Chondrocyte (in vitro differentiated cells): ENCODE measurements at regions not wholly inside any gene's neighbourhood (a gene's known extent, or its start where the extent isn't known, plus 50 kb on each side); places are given as distances from the start of the nearest gene placed in this dataset.
A peak's percentile ranks its signal among the peaks of the same experiment; 100 is the strongest.

Experiments
- DNase-seq: peaks from one replicate; pipeline ENCODE4 v3.0.0; 2021; ENCODE audit warnings: mixed read lengths, low spot score
- H3K27ac Mint-ChIP-seq: one replicate; pipeline ENCODE4 v1.8.0; 2021; ENCODE audit warnings: mild to moderate bottlenecking, moderate library complexity, mixed read lengths; ENCODE audit not compliant: unreplicated experiment
- H3K27me3 Mint-ChIP-seq: 2 replicates; pipeline ENCODE4 v1.8.0; 2021; ENCODE audit warnings: low read depth, mixed read lengths
- H3K36me3 Mint-ChIP-seq: 2 replicates; pipeline ENCODE4 v1.8.0; 2021; ENCODE audit warnings: low read depth, mixed read lengths
- H3K4me1 Mint-ChIP-seq: 2 replicates; pipeline ENCODE4 v1.8.0; 2021; ENCODE audit warnings: low read depth, mild to moderate bottlenecking, mixed read lengths
- H3K4me3 Mint-ChIP-seq: one replicate; pipeline ENCODE4 v1.8.0; 2021; ENCODE audit warnings: mild to moderate bottlenecking, moderate library complexity, mixed read lengths; ENCODE audit not compliant: unreplicated experiment
- H3K9me3 Mint-ChIP-seq: 2 replicates; pipeline ENCODE4 v1.8.0; 2021; ENCODE audit warnings: low read depth, mixed read lengths
- CTCF ChIP-seq: fragments of 200-600 bp; sonication (generic); IDR thresholded peaks from 2 replicates; pipeline ENCODE4 v1.5.0; 2021; ENCODE audit warnings: antibody characterized with exemption, mild to moderate bottlenecking, moderate library complexity

GRCh38 chr16:64724339-64724738 is 397.5 kb downstream of the CDH11 start:
- H3K27me3 Mint-ChIP-seq: no peaks in the 10 kb centered on the region
- no peak overlapping the region for H3K27ac Mint-ChIP-seq
- no peaks in the 10 kb centered on the region for H3K36me3 Mint-ChIP-seq
- peaks cover 8% of the 10 kb centered on the region for H3K4me1 Mint-ChIP-seq
- no peak overlapping the region for H3K4me3 Mint-ChIP-seq
- H3K9me3 Mint-ChIP-seq: no peaks in the 10 kb centered on the region
- no peak for TF ChIP-seq CTCF
- no peak for DNase-seq

GRCh38 chr16:64718486-64718885 is 403.4 kb downstream of the CDH11 start:
- no peak overlapping the region for H3K4me3 Mint-ChIP-seq
- H3K27ac Mint-ChIP-seq: no peak overlapping the region
- TF ChIP-seq CTCF: no peak
- no peak for DNase-seq
- H3K36me3 Mint-ChIP-seq: no peaks in the 10 kb centered on the region
- peaks cover 13% of the 10 kb centered on the region for H3K4me1 Mint-ChIP-seq
- H3K9me3 Mint-ChIP-seq: peaks cover 3% of the 10 kb centered on the region
- H3K27me3 Mint-ChIP-seq: no peaks in the 10 kb centered on the region

- no peak overlapping the region for H3K27ac Mint-ChIP-seq
These were observed 404.0 kb downstream of the CDH11 start for GRCh38 chr16:64717871-64718270.

GRCh38 chr16:64715624-64716023 is 406.2 kb downstream of the CDH11 start:
- peaks cover 29% of the 10 kb centered on the region for H3K4me1 Mint-ChIP-seq
- H3K36me3 Mint-ChIP-seq: no peaks in the 10 kb centered on the region
- DNase-seq: no peak
- H3K27ac Mint-ChIP-seq: no peak overlapping the region
- TF ChIP-seq CTCF: no peak
- H3K9me3 Mint-ChIP-seq: peaks cover 5% of the 10 kb centered on the region
- no peaks in the 10 kb centered on the region for H3K27me3 Mint-ChIP-seq
- H3K4me3 Mint-ChIP-seq: no peak overlapping the region

More at GRCh38 chr16:64717871-64718270, 404.0 kb downstream of the CDH11 start:
- Mint-ChIP-seq H3K27me3 (no peaks in the 10 kb centered on the region), H3K36me3 (no peaks in the 10 kb centered on the region), H3K4me1 (peaks cover 13% of the 10 kb centered on the region), H3K4me3 (no peak overlapping the region), H3K9me3 (peaks cover 3% of the 10 kb centered on the region)
- no peak for TF ChIP-seq CTCF
- DNase-seq: no peak

GRCh38 chr16:64712026-64712425 is 409.8 kb downstream of the CDH11 start:
- peaks cover 20% of the 10 kb centered on the region for H3K9me3 Mint-ChIP-seq
- no peak for DNase-seq
- peaks cover 27% of the 10 kb centered on the region for H3K4me1 Mint-ChIP-seq
- H3K27me3 Mint-ChIP-seq: no peaks in the 10 kb centered on the region
- H3K4me3 Mint-ChIP-seq: no peak overlapping the region
- H3K27ac Mint-ChIP-seq: peak overlapping the region; percentile 78
- no peaks in the 10 kb centered on the region for H3K36me3 Mint-ChIP-seq
- TF ChIP-seq CTCF: no peak
